G401 (cell line): ENCODE measurements at regions not wholly inside any gene's neighbourhood (a gene's known extent, or its start where the extent isn't known, plus 50 kb on each side); places are given as distances from the start of the nearest gene placed in this dataset.
"Not testable (repeated sequence)": the region's sequence is repeated elsewhere in the genome, so short reads cannot be mapped to it uniquely, and the experiment has no call there.

Experiments used
- DNase-seq: peaks from one replicate; pipeline ENCODE4 v3.0.0-alpha.2; 2015; ENCODE audit warnings: low spot score
- in situ Hi-C: cut with HindIII; loops from 2 replicates; pipeline ENCODE4 v1.10.0; 2016; ENCODE audit warnings: low sequenced_read_pairs, mixed read lengths

DNA sequence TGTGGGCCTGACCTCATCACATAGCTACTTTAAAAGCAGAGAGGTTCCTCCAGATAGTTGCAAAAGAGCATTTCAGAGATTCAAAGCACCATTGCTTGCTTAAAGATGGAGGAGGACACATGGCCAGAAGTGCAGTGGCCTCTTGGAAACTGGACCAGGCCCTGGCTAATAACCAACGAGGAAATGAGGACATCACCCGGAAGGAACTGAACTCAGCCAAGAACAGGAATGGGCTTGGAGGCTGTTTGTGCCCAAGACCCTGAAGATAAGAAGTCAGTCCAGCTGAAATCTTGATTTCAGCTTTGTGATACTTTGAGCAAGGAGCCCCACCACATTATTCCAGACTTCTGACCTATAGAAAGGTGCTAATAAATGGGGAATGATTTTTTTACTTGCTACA lies 437.0 kb downstream of the PTPRC start:
- in situ Hi-C loops = no loop called here
- DNase-seq = no peak

GRCh38 chr1:199079994-199080393 lies 441.2 kb downstream of the PTPRC start:
- no peak for DNase-seq
- in situ Hi-C loops = no loop called here

GRCh38 chr1:199081739-199082138 lies 442.9 kb downstream of the PTPRC start:
- in situ Hi-C loops = no loop called here
- no peak for DNase-seq

- no peak for DNase-seq
- in situ Hi-C loops = no loop called here
These were observed 444.0 kb downstream of the PTPRC start for GRCh38 chr1:199082778-199083389.

DNA sequence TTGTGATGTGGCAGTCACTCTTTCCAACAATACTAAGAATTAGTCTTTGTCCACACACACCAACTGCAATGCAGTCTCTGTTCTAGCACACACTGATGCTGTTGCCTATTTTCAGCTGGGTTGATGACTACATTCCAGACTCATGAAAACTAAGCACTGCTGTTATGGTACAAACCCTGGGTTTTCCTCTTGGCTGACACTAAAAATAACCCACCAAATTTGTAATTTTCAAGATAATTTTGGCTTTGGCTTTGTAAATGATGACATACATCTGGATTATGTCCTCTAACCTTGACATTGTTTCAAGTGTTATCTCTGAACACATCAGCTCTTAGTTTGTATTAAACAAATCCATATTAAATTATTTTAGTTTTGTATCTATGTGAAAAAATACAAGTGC lies 444.8 kb downstream of the PTPRC start:
- in situ Hi-C loops = no loop called here
- no peak for DNase-seq

- in situ Hi-C loops = no loop called here
- no peak for DNase-seq
These were observed 445.5 kb downstream of the PTPRC start for GRCh38 chr1:199084293-199084692.

- no peak for DNase-seq
- in situ Hi-C loops = no loop called here
These were observed 447.1 kb downstream of the PTPRC start for GRCh38 chr1:199085903-199086302.

GRCh38 chr1:199087144-199087543 lies 448.3 kb downstream of the PTPRC start:
- in situ Hi-C loops = no loop called here
- no peak for DNase-seq

- no peak for DNase-seq
- in situ Hi-C loops = no loop called here
These were observed 450.7 kb downstream of the PTPRC start for GRCh38 chr1:199089393-199090122.

GRCh38 chr1:199095628-199096027 lies 456.8 kb downstream of the PTPRC start:
- in situ Hi-C loops, DNase-seq: not testable (repeated sequence)

- no peak for DNase-seq
- in situ Hi-C loops = no loop called here
These were observed 457.8 kb downstream of the PTPRC start for GRCh38 chr1:199096591-199096990.

DNA sequence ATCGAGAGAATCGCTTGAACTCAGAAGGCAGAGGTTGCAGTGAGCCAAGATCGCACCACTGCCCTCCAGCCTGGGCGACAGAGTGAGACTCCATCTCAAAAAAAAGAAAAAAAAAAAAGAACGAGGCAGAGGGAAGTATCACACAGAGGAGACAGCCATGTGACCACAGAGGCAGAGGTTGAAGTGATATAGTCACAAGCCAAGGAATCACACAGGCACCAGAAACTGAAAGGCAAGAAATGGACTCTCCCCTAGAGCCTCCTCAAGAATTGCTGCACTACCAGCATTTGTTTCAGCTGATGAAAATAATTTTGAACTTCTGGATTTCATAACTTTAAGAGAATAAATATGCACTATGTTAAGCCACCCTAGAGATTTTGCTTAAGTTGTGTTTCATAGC lies 459.6 kb downstream of the PTPRC start:
- DNase-seq = no peak
- in situ Hi-C loops = no loop called here

DNA sequence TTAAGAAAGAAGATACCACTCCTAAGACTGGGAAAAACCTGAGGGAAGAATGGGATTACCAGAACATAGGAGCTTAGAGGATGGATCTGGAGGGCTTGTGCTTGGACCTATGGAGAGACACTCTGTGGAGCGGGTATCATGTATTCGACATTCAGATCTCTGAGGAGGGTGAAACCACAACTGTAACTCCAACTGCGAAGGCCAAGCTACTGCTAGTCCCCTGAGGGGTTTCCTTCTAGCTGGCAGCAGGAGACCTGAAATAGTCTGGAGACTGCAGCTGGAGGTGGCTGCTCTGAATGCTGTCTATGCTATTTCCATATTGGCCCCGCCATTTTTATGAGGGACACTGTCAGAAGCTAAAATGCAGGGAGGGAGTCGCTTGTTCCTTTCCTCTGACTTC lies 462.3 kb downstream of the PTPRC start:
- no peak for DNase-seq
- in situ Hi-C loops = no loop called here

DNA sequence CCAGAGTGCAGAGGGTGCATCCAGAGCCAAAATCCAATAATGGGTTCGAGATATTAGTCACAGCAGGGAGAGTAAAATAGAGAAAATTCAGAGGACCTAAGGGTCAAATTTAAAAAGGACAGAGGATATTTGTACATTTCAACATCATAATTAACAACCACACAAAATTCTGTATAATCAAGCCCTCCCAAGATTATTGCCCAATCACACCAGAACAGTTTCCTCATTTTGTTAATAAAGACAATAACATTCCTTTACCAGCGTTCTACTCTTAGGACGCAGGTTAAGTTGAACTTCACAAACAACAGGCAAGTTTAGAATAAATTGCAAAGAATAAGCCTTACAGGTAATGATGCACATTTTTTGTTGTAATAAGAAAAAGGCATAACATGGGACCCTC lies 462.8 kb downstream of the PTPRC start:
- in situ Hi-C loops = no loop called here
- no peak for DNase-seq

DNA sequence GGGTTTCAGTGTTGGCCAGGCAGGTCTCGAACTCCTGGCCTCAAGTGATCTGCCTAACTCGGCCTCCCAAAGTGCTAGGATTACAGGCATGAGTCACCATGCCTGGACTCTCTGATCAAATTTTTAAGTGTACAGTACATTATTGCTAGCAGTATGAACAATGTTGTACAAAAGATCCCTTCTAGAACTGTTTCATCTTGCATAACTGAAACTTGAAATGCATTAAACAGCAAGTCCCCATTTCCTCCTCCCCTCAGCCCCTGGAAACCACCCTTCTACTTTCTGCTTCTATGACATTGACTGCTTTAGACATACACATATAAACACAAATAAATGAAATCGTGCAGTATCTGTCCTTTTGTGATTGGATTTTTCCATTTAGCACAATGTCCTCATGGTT lies 463.4 kb downstream of the PTPRC start:
- no peak for DNase-seq
- in situ Hi-C loops = no loop called here

DNA sequence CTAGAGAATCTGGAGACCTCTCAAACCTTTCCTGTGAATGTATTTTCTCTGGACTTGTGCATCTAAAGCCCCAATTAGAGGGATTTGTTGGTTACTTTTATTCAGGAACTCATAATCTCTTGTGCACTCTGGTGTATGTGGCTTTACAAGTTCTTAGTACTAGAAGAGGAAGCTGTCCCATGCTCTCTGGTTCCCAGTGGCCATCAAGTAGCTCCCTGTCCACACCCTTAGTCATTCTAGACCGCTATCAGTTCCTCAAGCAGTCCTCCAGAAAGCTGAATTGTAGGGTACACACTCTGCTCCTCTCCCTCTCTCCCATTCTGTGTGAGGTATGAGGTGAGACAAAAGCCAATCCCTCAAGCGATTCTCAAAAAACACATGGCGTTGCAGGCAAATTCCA lies 470.3 kb downstream of the PTPRC start:
- in situ Hi-C loops = no loop called here
- no peak for DNase-seq

GRCh38 chr1:199112365-199112764 lies 473.5 kb downstream of the PTPRC start:
- DNase-seq = no peak
- in situ Hi-C loops = no loop called here

DNA sequence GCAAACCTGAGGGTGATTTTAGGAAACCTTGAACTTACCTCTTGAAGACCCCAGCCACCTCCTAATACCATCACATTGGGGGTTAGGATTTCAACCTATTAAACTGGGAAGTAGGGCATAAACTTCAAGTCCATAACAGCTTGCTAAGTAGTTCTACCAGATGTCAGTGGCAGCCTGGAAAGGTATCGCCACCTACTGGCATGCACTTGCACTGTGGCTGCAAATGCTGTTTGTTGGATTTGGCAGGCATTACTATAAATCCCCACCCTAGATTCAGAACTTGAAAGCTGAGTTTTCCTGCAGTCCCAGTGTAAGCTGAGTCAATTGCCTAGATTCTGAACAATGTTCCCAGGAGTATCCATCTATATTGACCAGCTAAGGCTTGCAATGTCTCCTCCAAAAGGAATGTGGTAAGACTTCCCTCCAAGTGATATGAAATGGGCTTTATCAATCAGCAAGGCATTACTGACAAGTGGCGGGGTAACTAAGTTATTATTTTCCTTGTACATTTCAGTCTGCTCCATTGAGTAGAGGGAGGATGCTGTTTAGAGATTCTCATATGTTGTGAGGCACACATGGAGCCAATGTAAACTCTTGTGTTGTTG lies 474.5 kb downstream of the PTPRC start:
- in situ Hi-C loops = no loop called here
- DNase-seq = no peak

DNA sequence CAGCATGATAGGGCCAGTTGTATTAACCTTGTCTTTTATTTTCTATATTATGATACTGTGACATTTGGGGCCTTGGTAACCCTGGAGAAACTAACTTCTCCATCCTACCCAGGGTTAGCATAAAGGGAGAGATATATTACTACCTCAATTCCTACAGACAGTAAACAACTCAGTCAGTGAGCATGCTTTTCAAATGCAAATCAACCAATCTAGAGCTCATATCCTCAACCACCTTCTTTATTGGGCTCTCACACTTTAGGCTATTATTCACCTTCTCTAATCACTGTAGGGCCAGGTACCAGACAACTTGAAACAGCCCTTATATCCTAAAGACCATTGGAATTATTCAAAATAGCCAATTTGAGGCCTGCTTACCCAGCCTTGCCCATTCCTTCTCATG lies 477.6 kb downstream of the PTPRC start:
- in situ Hi-C loops = no loop called here

GRCh38 chr1:199121047-199121446 lies 482.2 kb downstream of the PTPRC start:
- in situ Hi-C loops = no loop called here
- no peak for DNase-seq

More for the DNA sequence above, 477.6 kb downstream of the PTPRC start:
- DNase-seq = no peak

DNA sequence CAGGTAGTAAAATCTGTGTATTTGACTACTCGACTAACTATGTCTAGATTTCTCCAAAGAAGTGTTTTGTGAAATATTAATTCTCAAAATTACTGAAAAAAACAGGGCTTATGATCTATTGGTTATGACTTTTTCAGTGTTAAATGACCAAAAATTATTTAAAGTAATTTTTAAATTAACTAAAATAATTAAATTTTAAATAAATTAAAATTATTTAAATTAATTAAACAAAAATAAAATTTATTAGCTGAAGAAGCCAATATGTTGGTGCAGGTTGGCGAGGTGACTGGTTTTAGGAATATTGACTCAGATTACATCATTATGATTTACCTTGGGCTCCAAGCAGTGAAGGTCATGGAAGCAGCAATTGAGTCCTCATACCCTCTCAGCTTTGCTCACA lies 483.2 kb downstream of the PTPRC start:
- DNase-seq = no peak
- in situ Hi-C loops = no loop called here
